Gastroesophageal sphincter (tissue), 3 donors: ENCODE measurements at regions not wholly inside any gene's neighbourhood (a gene's known extent, or its start where the extent isn't known, plus 50 kb on each side); places are given as distances from the start of the nearest gene placed in this dataset.

Experiments
- POLR2AphosphoS5 ChIP-seq: sonication (generic); formaldehyde crosslinking; IDR thresholded peaks from one replicate; pipeline ENCODE4 v1.6.1; 2017; ENCODE audit warnings: antibody characterized with exemption
- TF ChIP-seq, protein P1 (sequence below), 4 experiments: fragments of 200-600 bp in 2 of 4; fragments of 450-650 bp in 2 of 4; sonication (generic) in 1 of 4; IDR thresholded peaks; one replicate each; pipeline ENCODE4 v1.5.1; 2017 to 2019; ENCODE audit warnings: antibody characterized with exemption in 4 of 4, mild to moderate bottlenecking in 2 of 4, moderate library complexity in 2 of 4

DNA sequence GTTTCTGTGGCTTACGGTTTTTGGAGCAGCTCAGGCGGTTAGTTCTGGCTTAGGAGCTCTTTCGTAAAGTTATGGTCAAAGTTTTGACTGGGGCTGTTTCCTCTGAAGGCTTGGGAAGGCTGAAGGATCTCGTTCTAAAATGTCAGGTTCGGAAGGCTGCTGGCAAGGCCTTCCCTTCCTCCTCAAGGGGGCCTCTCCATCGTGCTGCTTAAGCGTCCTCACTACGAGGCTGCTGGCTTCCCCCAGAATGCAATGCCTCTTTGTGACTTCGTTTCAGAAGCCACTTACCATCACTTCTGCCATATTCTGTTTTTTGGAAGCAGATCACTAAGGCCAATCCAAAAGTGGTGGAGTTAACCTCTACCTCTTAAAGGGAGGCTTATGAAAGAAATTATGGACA, 1196.4 kb upstream of the TENM3 start:
- no peak for TF ChIP-seq POLR2AphosphoS5
- TF ChIP-seq, protein P1, sequence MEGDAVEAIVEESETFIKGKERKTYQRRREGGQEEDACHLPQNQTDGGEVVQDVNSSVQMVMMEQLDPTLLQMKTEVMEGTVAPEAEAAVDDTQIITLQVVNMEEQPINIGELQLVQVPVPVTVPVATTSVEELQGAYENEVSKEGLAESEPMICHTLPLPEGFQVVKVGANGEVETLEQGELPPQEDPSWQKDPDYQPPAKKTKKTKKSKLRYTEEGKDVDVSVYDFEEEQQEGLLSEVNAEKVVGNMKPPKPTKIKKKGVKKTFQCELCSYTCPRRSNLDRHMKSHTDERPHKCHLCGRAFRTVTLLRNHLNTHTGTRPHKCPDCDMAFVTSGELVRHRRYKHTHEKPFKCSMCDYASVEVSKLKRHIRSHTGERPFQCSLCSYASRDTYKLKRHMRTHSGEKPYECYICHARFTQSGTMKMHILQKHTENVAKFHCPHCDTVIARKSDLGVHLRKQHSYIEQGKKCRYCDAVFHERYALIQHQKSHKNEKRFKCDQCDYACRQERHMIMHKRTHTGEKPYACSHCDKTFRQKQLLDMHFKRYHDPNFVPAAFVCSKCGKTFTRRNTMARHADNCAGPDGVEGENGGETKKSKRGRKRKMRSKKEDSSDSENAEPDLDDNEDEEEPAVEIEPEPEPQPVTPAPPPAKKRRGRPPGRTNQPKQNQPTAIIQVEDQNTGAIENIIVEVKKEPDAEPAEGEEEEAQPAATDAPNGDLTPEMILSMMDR (IDR thresholded peaks at IDR 0.05) = no peak
